ENCODE measurements at regions not wholly inside any gene's neighbourhood (a gene's known extent, or its start where the extent isn't known, plus 50 kb on each side); places are given as distances from the start of the nearest gene placed in this dataset.

DNA sequence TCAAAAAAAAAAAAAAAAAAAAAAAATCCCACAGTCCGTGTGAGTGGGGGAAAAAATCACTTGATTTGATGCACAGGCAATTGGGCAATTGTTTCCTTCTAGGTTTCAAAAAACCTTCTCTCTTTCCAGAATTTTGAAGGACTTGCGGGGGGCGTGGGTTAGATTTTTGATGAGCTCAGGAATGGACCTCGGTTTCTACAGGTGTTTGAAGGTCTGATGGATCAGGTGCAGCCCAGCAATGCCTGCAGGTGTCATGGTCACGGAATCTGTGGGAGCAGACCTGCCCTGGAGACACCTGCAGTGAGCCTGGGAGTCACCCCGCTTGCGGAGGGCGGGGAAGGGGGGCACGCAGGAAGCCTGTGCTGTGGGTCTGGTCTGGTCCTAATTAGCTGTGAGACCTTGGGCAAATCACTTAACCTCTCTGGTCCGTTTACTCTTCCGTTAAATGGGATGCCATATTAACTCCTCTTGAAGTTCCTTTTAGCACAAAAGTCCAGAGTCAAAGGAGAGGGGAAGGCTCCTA, 174.2 kb downstream of the IRF8 start:
- no peaks in the 10 kb centered on the region for H3K27me3 ChIP-seq (ENCODE audit: insufficient read depth, low read length)
- no peak overlapping the region for H3K4me2 ChIP-seq (ENCODE audit: low read length)
- H4K20me1 ChIP-seq (ENCODE audit: insufficient read depth, low read length): no peaks in the 10 kb centered on the region
- no peaks in the 10 kb centered on the region for H3K79me2 ChIP-seq (ENCODE audit: insufficient read depth, low read length)
- FAIRE-seq (no peak), DNase-seq (ENCODE audit: low read depth) (no peak)
- H2AFZ ChIP-seq (ENCODE audit: low read depth, low read length): no peak overlapping the region
- no peaks in the 10 kb centered on the region for H3K36me3 ChIP-seq (ENCODE audit: insufficient read depth, low read length)
- H3K27ac ChIP-seq (ENCODE audit: low read depth, low read length): no peak overlapping the region
- Mint-ChIP-seq H3K36me3 (ENCODE audit: low read depth, unreplicated experiment) (no peaks in the 10 kb centered on the region), H3K4me1 (ENCODE audit: low read depth, unreplicated experiment) (peaks cover 2% of the 10 kb centered on the region), H3K27ac (ENCODE audit: unreplicated experiment) (no peak overlapping the region), H3K4me3 (ENCODE audit: unreplicated experiment) (no peak overlapping the region), H3K27me3 (ENCODE audit: low read depth, unreplicated experiment) (peaks cover 60% of the 10 kb centered on the region), H3K9me3 (ENCODE audit: unreplicated experiment) (peaks cover 2% of the 10 kb centered on the region)
- TF ChIP-seq, protein P1, sequence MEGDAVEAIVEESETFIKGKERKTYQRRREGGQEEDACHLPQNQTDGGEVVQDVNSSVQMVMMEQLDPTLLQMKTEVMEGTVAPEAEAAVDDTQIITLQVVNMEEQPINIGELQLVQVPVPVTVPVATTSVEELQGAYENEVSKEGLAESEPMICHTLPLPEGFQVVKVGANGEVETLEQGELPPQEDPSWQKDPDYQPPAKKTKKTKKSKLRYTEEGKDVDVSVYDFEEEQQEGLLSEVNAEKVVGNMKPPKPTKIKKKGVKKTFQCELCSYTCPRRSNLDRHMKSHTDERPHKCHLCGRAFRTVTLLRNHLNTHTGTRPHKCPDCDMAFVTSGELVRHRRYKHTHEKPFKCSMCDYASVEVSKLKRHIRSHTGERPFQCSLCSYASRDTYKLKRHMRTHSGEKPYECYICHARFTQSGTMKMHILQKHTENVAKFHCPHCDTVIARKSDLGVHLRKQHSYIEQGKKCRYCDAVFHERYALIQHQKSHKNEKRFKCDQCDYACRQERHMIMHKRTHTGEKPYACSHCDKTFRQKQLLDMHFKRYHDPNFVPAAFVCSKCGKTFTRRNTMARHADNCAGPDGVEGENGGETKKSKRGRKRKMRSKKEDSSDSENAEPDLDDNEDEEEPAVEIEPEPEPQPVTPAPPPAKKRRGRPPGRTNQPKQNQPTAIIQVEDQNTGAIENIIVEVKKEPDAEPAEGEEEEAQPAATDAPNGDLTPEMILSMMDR (IDR thresholded peaks at IDR 0.05; ENCODE audit: insufficient read depth, low read depth, low read length): no peak
- no peak for TF ChIP-seq EZH2 (IDR thresholded peaks at IDR 0.05; ENCODE audit: insufficient read depth, low read length)
- peaks cover 6% of the 10 kb centered on the region for H3K4me1 ChIP-seq (ENCODE audit: insufficient read depth, low read length)
- no peaks in the 10 kb centered on the region for H3K9me3 ChIP-seq (ENCODE audit: insufficient read depth, low read depth, low read length)
- no peak overlapping the region for H3K4me3 ChIP-seq (ENCODE audit: insufficient read depth, low read depth, low read length)
- no peak overlapping the region for H3K9ac ChIP-seq (ENCODE audit: low read length)

DNA sequence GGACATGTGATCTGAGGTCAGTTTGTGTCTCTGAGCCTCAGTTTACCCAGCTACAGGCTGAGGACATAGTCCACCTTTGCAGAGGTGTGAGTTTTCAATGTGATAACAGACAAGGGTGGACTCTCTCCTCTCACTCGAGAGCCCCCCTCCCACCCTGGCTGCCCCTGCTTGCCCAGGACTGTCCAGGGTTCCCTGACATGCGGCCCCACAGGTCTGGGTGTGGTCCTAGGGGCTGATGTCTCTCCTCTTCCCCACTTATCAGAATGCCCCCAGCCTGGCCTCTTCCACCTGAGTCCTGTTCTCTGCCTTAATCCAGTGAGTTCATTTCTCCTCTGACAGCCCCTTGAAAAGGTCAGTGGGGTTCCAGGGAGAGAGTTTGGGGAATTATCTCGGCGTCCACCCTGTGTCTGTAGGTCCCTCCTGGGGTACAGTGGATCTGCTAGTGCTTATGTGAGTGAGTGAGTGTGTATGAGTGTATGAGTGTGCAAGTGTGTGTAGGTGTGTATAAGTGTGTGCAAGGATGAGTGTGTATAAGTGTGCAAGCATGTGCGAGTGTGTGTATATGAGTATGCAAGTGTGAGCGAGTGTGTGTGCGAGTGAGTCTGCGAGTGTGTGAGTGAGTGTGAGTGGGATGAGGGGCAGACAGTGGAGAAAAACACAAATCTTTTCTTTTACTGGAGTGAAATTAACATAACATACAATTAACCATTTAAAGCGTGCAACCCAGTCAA, 175.0 kb downstream of the IRF8 start:
- Histone ChIP-seq H3K9me3 (ENCODE audit: insufficient read depth, low read depth, low read length) (no peaks in the 10 kb centered on the region), H3K36me3 (ENCODE audit: insufficient read depth, low read length) (no peaks in the 10 kb centered on the region), H3K4me1 (ENCODE audit: insufficient read depth, low read length) (peaks cover 6% of the 10 kb centered on the region), H3K79me2 (ENCODE audit: insufficient read depth, low read length) (no peaks in the 10 kb centered on the region), H3K9ac (ENCODE audit: low read length) (no peak overlapping the region), H3K4me3 (ENCODE audit: insufficient read depth, low read depth, low read length) (no peak overlapping the region), H3K27ac (ENCODE audit: low read depth, low read length) (no peak overlapping the region), H4K20me1 (ENCODE audit: insufficient read depth, low read length) (no peaks in the 10 kb centered on the region), H3K4me2 (ENCODE audit: low read length) (no peak overlapping the region), H3K27me3 (ENCODE audit: insufficient read depth, low read length) (no peaks in the 10 kb centered on the region), H2AFZ (ENCODE audit: low read depth, low read length) (no peak overlapping the region)
- no peak for DNase-seq (ENCODE audit: low read depth)
- Mint-ChIP-seq H3K27me3 (ENCODE audit: low read depth, unreplicated experiment) (peaks cover 63% of the 10 kb centered on the region), H3K36me3 (ENCODE audit: low read depth, unreplicated experiment) (no peaks in the 10 kb centered on the region), H3K27ac (ENCODE audit: unreplicated experiment) (no peak overlapping the region), H3K9me3 (ENCODE audit: unreplicated experiment) (peaks cover 4% of the 10 kb centered on the region), H3K4me3 (ENCODE audit: unreplicated experiment) (no peak overlapping the region), H3K4me1 (ENCODE audit: low read depth, unreplicated experiment) (peaks cover 2% of the 10 kb centered on the region)
- no peak for FAIRE-seq
- TF ChIP-seq, protein P1 (IDR thresholded peaks at IDR 0.05; ENCODE audit: insufficient read depth, low read depth, low read length): no peak
- TF ChIP-seq EZH2 (IDR thresholded peaks at IDR 0.05; ENCODE audit: insufficient read depth, low read length): no peak

All from astrocyte (in vitro differentiated cells and primary cell).